HFF-Myc (cell line): ENCODE measurements at regions not wholly inside any gene's neighbourhood (a gene's known extent, or its start where the extent isn't known, plus 50 kb on each side); places are given as distances from the start of the nearest gene placed in this dataset.

ENCODE experiments used
- DNase-seq: peaks from one replicate; pipeline ENCODE4 v3.0.0-alpha.2; 2011; ENCODE audit warnings: low read depth; ENCODE audit errors: extremely low read depth
- H3K4me3 ChIP-seq: replicated peaks from 2 replicates; pipeline ENCODE4 v1.5.1; 2011; ENCODE audit warnings: low read depth, mild to moderate bottlenecking, control low read depth, low read length
- CTCF ChIP-seq: IDR thresholded peaks from 2 replicates; pipeline ENCODE4 v1.5.1; 2012; ENCODE audit warnings: mild to moderate bottlenecking, low read depth, low read length, control low read depth; ENCODE audit errors: missing control alignments

GRCh38 chr1:168631671-168632400 lies 55.4 kb downstream of the XCL1 start:
- no peak for DNase-seq
- H3K4me3 ChIP-seq = no peak overlapping the region
- TF ChIP-seq CTCF = no peak

- no peak for TF ChIP-seq CTCF
- no peak for DNase-seq
These were observed 58.6 kb downstream of the XCL1 start for GRCh38 chr1:168634951-168635532.

GRCh38 chr1:168636200-168636599 lies 59.8 kb downstream of the XCL1 start:
- H3K4me3 ChIP-seq = no peak overlapping the region
- DNase-seq = no peak
- no peak for TF ChIP-seq CTCF

More at GRCh38 chr1:168634951-168635532, 58.6 kb downstream of the XCL1 start:
- no peak overlapping the region for H3K4me3 ChIP-seq

GRCh38 chr1:168636642-168637111 lies 60.3 kb downstream of the XCL1 start:
- no peak overlapping the region for H3K4me3 ChIP-seq
- TF ChIP-seq CTCF = no peak
- DNase-seq = no peak

GRCh38 chr1:168637350-168637991 lies 61.1 kb downstream of the XCL1 start:
- TF ChIP-seq CTCF = peak; percentile 75
- no peak for DNase-seq
- no peak overlapping the region for H3K4me3 ChIP-seq

- H3K4me3 ChIP-seq = no peak overlapping the region
- DNase-seq = no peak
- TF ChIP-seq CTCF = no peak
These were observed 62.5 kb downstream of the XCL1 start for GRCh38 chr1:168638884-168639283.
